ENCODE measurements at regions not wholly inside any gene's neighbourhood (a gene's known extent, or its start where the extent isn't known, plus 50 kb on each side); places are given as distances from the start of the nearest gene placed in this dataset.

GRCh38 chr9:108138516-108138915 is 648.9 kb upstream of the KLF4 start:
- no peak for TF ChIP-seq CTCF (IDR thresholded peaks at IDR 0.05)
- Mint-ChIP-seq H3K36me3 (ENCODE audit: low read depth) (no peaks in the 10 kb centered on the region), H3K9me3 (no peaks in the 10 kb centered on the region), H3K4me1 (peaks cover 21% of the 10 kb centered on the region), H3K27ac (no peak overlapping the region), H3K27me3 (ENCODE audit: low read depth, poor library complexity) (peaks cover 3% of the 10 kb centered on the region), H3K4me3 (no peak overlapping the region)
- DNase-seq: no peak

- DNase-seq: no peak
- H3K4me1 Mint-ChIP-seq: peaks cover 10% of the 10 kb centered on the region
- no peaks in the 10 kb centered on the region for H3K36me3 Mint-ChIP-seq (ENCODE audit: low read depth)
- peaks cover 3% of the 10 kb centered on the region for H3K27me3 Mint-ChIP-seq (ENCODE audit: low read depth, poor library complexity)
- no peak overlapping the region for H3K4me3 Mint-ChIP-seq
- no peak for TF ChIP-seq CTCF (IDR thresholded peaks at IDR 0.05)
- no peak overlapping the region for H3K27ac Mint-ChIP-seq
- no peaks in the 10 kb centered on the region for H3K9me3 Mint-ChIP-seq
Measured at GRCh38 chr9:108136656-108137055, 647.1 kb upstream of the KLF4 start.

GRCh38 chr9:108134486-108135128 is 645.0 kb upstream of the KLF4 start:
- peaks cover 3% of the 10 kb centered on the region for H3K27me3 Mint-ChIP-seq (ENCODE audit: low read depth, poor library complexity)
- no peaks in the 10 kb centered on the region for H3K36me3 Mint-ChIP-seq (ENCODE audit: low read depth)
- H3K27ac Mint-ChIP-seq: no peak overlapping the region
- H3K4me1 Mint-ChIP-seq: peaks cover 10% of the 10 kb centered on the region
- DNase-seq: no peak
- TF ChIP-seq CTCF (IDR thresholded peaks at IDR 0.05): no peak
- H3K9me3 Mint-ChIP-seq: no peaks in the 10 kb centered on the region
- no peak overlapping the region for H3K4me3 Mint-ChIP-seq

GRCh38 chr9:108133680-108134079 is 644.1 kb upstream of the KLF4 start:
- DNase-seq: no peak
- Mint-ChIP-seq H3K4me1 (peaks cover 10% of the 10 kb centered on the region), H3K27ac (no peak overlapping the region), H3K27me3 (ENCODE audit: low read depth, poor library complexity) (no peaks in the 10 kb centered on the region), H3K4me3 (no peak overlapping the region), H3K9me3 (no peaks in the 10 kb centered on the region), H3K36me3 (ENCODE audit: low read depth) (no peaks in the 10 kb centered on the region)
- no peak for TF ChIP-seq CTCF (IDR thresholded peaks at IDR 0.05)

- Mint-ChIP-seq H3K9me3 (no peaks in the 10 kb centered on the region), H3K4me1 (peaks cover 4% of the 10 kb centered on the region), H3K4me3 (no peak overlapping the region), H3K27me3 (ENCODE audit: low read depth, poor library complexity) (peaks cover 3% of the 10 kb centered on the region), H3K27ac (no peak overlapping the region), H3K36me3 (ENCODE audit: low read depth) (no peaks in the 10 kb centered on the region)
- no peak for TF ChIP-seq CTCF (IDR thresholded peaks at IDR 0.05)
- no peak for DNase-seq
Measured at GRCh38 chr9:108133101-108133500, 643.5 kb upstream of the KLF4 start.

- DNase-seq: no peak
- no peak overlapping the region for H3K27ac Mint-ChIP-seq
Measured at GRCh38 chr9:108130905-108131304, 641.3 kb upstream of the KLF4 start.

More at GRCh38 chr9:108130905-108131304, 641.3 kb upstream of the KLF4 start:
- Mint-ChIP-seq H3K4me1 (no peaks in the 10 kb centered on the region), H3K9me3 (no peaks in the 10 kb centered on the region), H3K36me3 (ENCODE audit: low read depth) (no peaks in the 10 kb centered on the region), H3K4me3 (no peak overlapping the region), H3K27me3 (ENCODE audit: low read depth, poor library complexity) (peaks cover 3% of the 10 kb centered on the region)
- no peak for TF ChIP-seq CTCF (IDR thresholded peaks at IDR 0.05)

All from nephron progenitor cell (in vitro differentiated cells).